SKM-1 treated with dmso at 0.1 percent for 144 hours (cell line): ENCODE measurements at regions not wholly inside any gene's neighbourhood (a gene's known extent, or its start where the extent isn't known, plus 50 kb on each side); places are given as distances from the start of the nearest gene placed in this dataset.
"Not testable (repeated sequence)": the region's sequence is repeated elsewhere in the genome, so short reads cannot be mapped to it uniquely, and the experiment has no call there.

ENCODE experiments used
- DNase-seq: peaks from one replicate; lab custom pipeline; 2025; ENCODE audit not compliant: unreplicated experiment; lab: John Stamatoyannopoulos, UW

- DNase-seq: no peak
Measured at GRCh38 chr1:83520797-83521196, 478.1 kb downstream of the TTLL7 start.

- DNase-seq: no peak
Measured at GRCh38 chr1:83516369-83516768, 482.6 kb downstream of the TTLL7 start.

- DNase-seq: no peak
Measured at GRCh38 chr1:83515578-83516154, 483.3 kb downstream of the TTLL7 start.

- no peak for DNase-seq
Measured at GRCh38 chr1:83512373-83513193, 486.3 kb downstream of the TTLL7 start.

GRCh38 chr1:83511146-83511726 lies 487.7 kb downstream of the TTLL7 start:
- DNase-seq: no peak

GRCh38 chr1:83509301-83509781 lies 489.6 kb downstream of the TTLL7 start:
- DNase-seq: no peak

- peak; percentile 5 for DNase-seq
Measured at GRCh38 chr1:83508485-83509151, 490.3 kb downstream of the TTLL7 start.

- no peak for DNase-seq
Measured at GRCh38 chr1:83505148-83505547, 493.8 kb downstream of the TTLL7 start.

GRCh38 chr1:83503153-83503552 lies 495.8 kb downstream of the TTLL7 start:
- no peak for DNase-seq

GRCh38 chr1:83500987-83501591 lies 497.8 kb downstream of the TTLL7 start:
- no peak for DNase-seq

GRCh38 chr1:83500531-83500930 lies 498.4 kb downstream of the TTLL7 start:
- DNase-seq: no peak

- DNase-seq: no peak
Measured at GRCh38 chr1:83499998-83500397, 498.9 kb downstream of the TTLL7 start.

- DNase-seq: no peak
Measured at GRCh38 chr1:83497563-83497962, 501.4 kb downstream of the TTLL7 start.

GRCh38 chr1:83495560-83495959 lies 503.4 kb downstream of the TTLL7 start:
- no peak for DNase-seq

GRCh38 chr1:83493633-83494032 lies 505.3 kb downstream of the TTLL7 start:
- no peak for DNase-seq

GRCh38 chr1:83491930-83492329 lies 507.0 kb downstream of the TTLL7 start:
- DNase-seq: no peak

GRCh38 chr1:83490988-83491387 lies 507.9 kb downstream of the TTLL7 start:
- DNase-seq: no peak

GRCh38 chr1:83488105-83488504 lies 510.8 kb downstream of the TTLL7 start:
- not testable (repeated sequence) for DNase-seq

GRCh38 chr1:83487460-83487859 lies 511.5 kb downstream of the TTLL7 start:
- not testable (repeated sequence) for DNase-seq

GRCh38 chr1:83485314-83486019 lies 513.5 kb downstream of the TTLL7 start:
- DNase-seq: not testable (repeated sequence)
